Keratinocyte (primary cell): ENCODE measurements at regions not wholly inside any gene's neighbourhood (a gene's known extent, or its start where the extent isn't known, plus 50 kb on each side); places are given as distances from the start of the nearest gene placed in this dataset.

Experiments used
- CTCF ChIP-seq, 3 experiments: IDR thresholded peaks in 1 of 3; conservative IDR thresholded peaks in 1 of 3; optimal IDR thresholded peaks in 1 of 3; 2 replicates in 2 of 3; 3 replicates in 1 of 3; pipeline versions ENCODE3 to v1.5.1; 2011; ENCODE audit warnings: low read length in 3 of 3, mild to moderate bottlenecking in 3 of 3, moderate library complexity in 2 of 3, control low read depth in 1 of 3, inconsistent platforms in 1 of 3; ENCODE audit not compliant: insufficient read depth in 2 of 3; ENCODE audit errors: extremely low read depth in 1 of 3
- EZH2 ChIP-seq: IDR thresholded peaks from one replicate; pipeline ENCODE4 v1.6.1; 2012; ENCODE audit warnings: inconsistent platforms, mild to moderate bottlenecking, low read length, moderate library complexity

- no peak for TF ChIP-seq CTCF (optimal IDR thresholded peaks at IDR 0.05 in 1 of 3, IDR thresholded peaks at IDR 0.05 in 1 of 3, conservative IDR thresholded peaks at IDR 0.05 in 1 of 3; ENCODE audit: extremely low read depth in 1 of 3, insufficient read depth in 2 of 3, low read length in 3 of 3)
- no peak for TF ChIP-seq EZH2
Observed at GRCh38 chr2:38163579-38163978, 87.6 kb upstream of the CYP1B1 start.
